ENCODE measurements at regions not wholly inside any gene's neighbourhood (a gene's known extent, or its start where the extent isn't known, plus 50 kb on each side); places are given as distances from the start of the nearest gene placed in this dataset.

GRCh38 chr2:240227538-240228428 is 87.3 kb upstream of the OTOS start:
- WGBS, 2 experiments (ENCODE audit: extremely low coverage in 2 of 2, insufficient read length in 1 of 2) = 53% methylated on average over 3 of the region's 14 CpGs; no CpG with 5 or more reads in 1 of the 2 experiments
- no peak overlapping the region for H3K23ac ChIP-seq (ENCODE audit: low read depth, low read length)
- no peak overlapping the region for H3K4me3 ChIP-seq (ENCODE audit: insufficient read depth, low read depth, low read length)
- H2AK5ac ChIP-seq (ENCODE audit: low read depth, low read length) = no peak overlapping the region
- ChIA-PET POLR2A (ENCODE audit: unreplicated experiment) (no interaction called here), CTCF (interaction anchor here (0.7 kb wide), 1 partner anchor 25 kb away, joined by 3 read pairs; no protein-coding TSS in a partner anchor)
- H3K4me1 ChIP-seq (ENCODE audit: control insufficient read depth, insufficient read depth, low read length) = peaks cover 5% of the 10 kb centered on the region
- H3K36me3 ChIP-seq (ENCODE audit: control insufficient read depth, insufficient read depth, low read length) = no peaks in the 10 kb centered on the region
- no peak overlapping the region for H3K27ac ChIP-seq (ENCODE audit: insufficient read depth, low read length)
- no peak overlapping the region for H2BK20ac ChIP-seq (ENCODE audit: low read depth, low read length)
- no peak overlapping the region for H2BK120ac ChIP-seq (ENCODE audit: low read depth, low read length)
- H2AK9ac ChIP-seq (replicated peaks; ENCODE audit: low read depth, low read length, poor library complexity) = no peak overlapping the region
- H3K4ac ChIP-seq (ENCODE audit: low read depth, low read length) = no peak overlapping the region
- no peak overlapping the region for H2AFZ ChIP-seq (replicated peaks; ENCODE audit: low read length, poor library complexity)
- no peak overlapping the region for H3K56ac ChIP-seq (ENCODE audit: extremely low read depth, insufficient read depth, low read length)
- no peak overlapping the region for H3K14ac ChIP-seq (replicated peaks; ENCODE audit: low read depth, low read length)
- H4K91ac ChIP-seq (ENCODE audit: insufficient read depth, low read depth, low read length) = no peak overlapping the region
- no peak overlapping the region for H3K18ac ChIP-seq (ENCODE audit: low read depth, low read length)
- ATAC-seq (ENCODE audit: low read depth) = no peak
- in situ Hi-C loops (cut with MboI; ENCODE audit: low sequenced_read_pairs) = no loop called here
- intact Hi-C loops (cut with micrococcal nuclease) = no loop called here
- peaks cover 8% of the 10 kb centered on the region for H3K9me3 ChIP-seq (ENCODE audit: control insufficient read depth, insufficient read depth, low read length)
- no peak overlapping the region for H3K9ac ChIP-seq (ENCODE audit: low read depth, low read length)
- no peak overlapping the region for H4K8ac ChIP-seq (ENCODE audit: low read depth in 2 of 2, low read length in 2 of 2)
- H3K79me1 ChIP-seq (ENCODE audit: low read depth in 1 of 2, low read length in 2 of 2) = no peaks in the 10 kb centered on the region
- no peak overlapping the region for H4K5ac ChIP-seq (ENCODE audit: low read depth, low read length)
- dilution Hi-C loops (cut with HindIII; ENCODE audit: low sequenced_read_pairs, unreplicated experiment) = no loop called here
- no peak overlapping the region for H2BK15ac ChIP-seq (ENCODE audit: low read depth, low read length)
- BruUV-seq (replicated peaks) = no TSS peak
- no peak overlapping the region for H3K4me2 ChIP-seq (ENCODE audit: low read depth, low read length)
- no peaks in the 10 kb centered on the region; the same call in 1 of the 2 replicates for H3K27me3 ChIP-seq (ENCODE audit: control insufficient read depth, insufficient read depth, low read length)
- no peak overlapping the region for H2BK5ac ChIP-seq (ENCODE audit: low read depth, low read length, poor library complexity, severe bottlenecking)
- no peaks in the 10 kb centered on the region for H3K9me1 ChIP-seq (ENCODE audit: insufficient read depth, low read length)
- DNase-seq = no peak
- no peaks in the 10 kb centered on the region for H4K20me1 ChIP-seq (ENCODE audit: insufficient read depth, low read length)
- TF ChIP-seq RAD21 (IDR thresholded peaks at IDR 0.05; ENCODE audit: low read length) (no peak), BHLHE40 (IDR thresholded peaks at IDR 0.05; ENCODE audit: low read depth, low read length) (no peak), CHD1 (IDR thresholded peaks at IDR 0.05; ENCODE audit: low read depth, low read length) (no peak), ELK1 (IDR thresholded peaks at IDR 0.05; ENCODE audit: borderline replicate concordance, low read depth, low read length) (no peak), NFE2L2 (IDR thresholded peaks at IDR 0.05; ENCODE audit: low read depth, low read length) (no peak), MAFK (IDR thresholded peaks at IDR 0.05; ENCODE audit: low read depth, low read length) (no peak), USF2 (IDR thresholded peaks at IDR 0.05; ENCODE audit: low read depth, low read length) (no peak), RFX5 (IDR thresholded peaks at IDR 0.05; ENCODE audit: low read depth, low read length) (no peak), CEBPB (IDR thresholded peaks at IDR 0.05; ENCODE audit: low read depth, low read length) (no peak), CTCF (conservative IDR thresholded peaks at IDR 0.05; ENCODE audit: low read depth, low read length) (no peak), POLR2A (IDR thresholded peaks at IDR 0.05; ENCODE audit: low read depth, low read length) (no peak), MXI1 (IDR thresholded peaks at IDR 0.05; ENCODE audit: borderline replicate concordance, low read depth, low read length) (no peak), FOS (IDR thresholded peaks at IDR 0.05; ENCODE audit: low read depth, low read length) (no peak), MAZ (IDR thresholded peaks at IDR 0.05; ENCODE audit: borderline replicate concordance, low read depth, low read length) (no peak), RCOR1 (IDR thresholded peaks at IDR 0.05; ENCODE audit: insufficient replicate concordance, low read length) (no peak)

All from IMR-90 (cell line).